Activated CD4-positive, CD25-positive, alpha-beta regulatory T cell treated with anti-CD3 and anti-CD28 coated beads, Interleukin-2, amount 50 U/mL, for 72 hours (primary cell): ENCODE measurements at regions not wholly inside any gene's neighbourhood (a gene's known extent, or its start where the extent isn't known, plus 50 kb on each side); places are given as distances from the start of the nearest gene placed in this dataset.
"Not testable (repeated sequence)": the region's sequence is repeated elsewhere in the genome, so short reads cannot be mapped to it uniquely, and the experiment has no call there.

Experiments
- DNase-seq: peaks from one replicate; pipeline ENCODE4 v3.0.0; 2021

GRCh38 chr20:51184289-51184688, 161.4 kb upstream of the KCNG1 start:
- DNase-seq = no peak

GRCh38 chr20:51183451-51183850, 160.5 kb upstream of the KCNG1 start:
- no peak for DNase-seq

- no peak for DNase-seq
Observed at GRCh38 chr20:51182571-51182970, 159.7 kb upstream of the KCNG1 start.

- DNase-seq = no peak
Observed at GRCh38 chr20:51178153-51178552, 155.2 kb upstream of the KCNG1 start.

GRCh38 chr20:51176876-51177275, 154.0 kb upstream of the KCNG1 start:
- DNase-seq = no peak

- no peak for DNase-seq
Observed at GRCh38 chr20:51176446-51176845, 153.5 kb upstream of the KCNG1 start.

GRCh38 chr20:51175724-51176123, 152.8 kb upstream of the KCNG1 start:
- DNase-seq = no peak

GRCh38 chr20:51175156-51175555, 152.2 kb upstream of the KCNG1 start:
- DNase-seq = no peak

- no peak for DNase-seq
Observed at GRCh38 chr20:51174536-51174935, 151.6 kb upstream of the KCNG1 start.

GRCh38 chr20:51172558-51173428, 149.9 kb upstream of the KCNG1 start:
- DNase-seq = no peak

GRCh38 chr20:51171141-51171540, 148.2 kb upstream of the KCNG1 start:
- DNase-seq = no peak

GRCh38 chr20:51169813-51170212, 146.9 kb upstream of the KCNG1 start:
- DNase-seq = no peak

- not testable (repeated sequence) for DNase-seq
Observed at GRCh38 chr20:51167911-51168310, 145.0 kb upstream of the KCNG1 start.

- no peak for DNase-seq
Observed at GRCh38 chr20:51166489-51166888, 143.6 kb upstream of the KCNG1 start.

GRCh38 chr20:51165131-51165530, 142.2 kb upstream of the KCNG1 start:
- no peak for DNase-seq

- DNase-seq = no peak
Observed at GRCh38 chr20:51164731-51165130, 141.8 kb upstream of the KCNG1 start.

- no peak for DNase-seq
Observed at GRCh38 chr20:51163996-51164600, 141.2 kb upstream of the KCNG1 start.

GRCh38 chr20:51162015-51162414, 139.1 kb upstream of the KCNG1 start:
- no peak for DNase-seq

GRCh38 chr20:51160821-51161220, 137.9 kb upstream of the KCNG1 start:
- no peak for DNase-seq

- DNase-seq = no peak
Observed at GRCh38 chr20:51159981-51160380, 137.1 kb upstream of the KCNG1 start.

GRCh38 chr20:51159303-51159702, 136.4 kb upstream of the KCNG1 start:
- DNase-seq = no peak

- no peak for DNase-seq
Observed at GRCh38 chr20:51158226-51158625, 135.3 kb upstream of the KCNG1 start.

- no peak for DNase-seq
Observed at GRCh38 chr20:51156041-51156982, 133.4 kb upstream of the KCNG1 start.
